GM18870 (cell line): ENCODE measurements at regions not wholly inside any gene's neighbourhood (a gene's known extent, or its start where the extent isn't known, plus 50 kb on each side); places are given as distances from the start of the nearest gene placed in this dataset.
"Not testable (repeated sequence)": the region's sequence is repeated elsewhere in the genome, so short reads cannot be mapped to it uniquely, and the experiment has no call there.

Experiments used
- ATAC-seq: cut with Tn5 transposase; IDR thresholded peaks from one replicate; pipeline ENCODE4 v1.9.1; 2021; ENCODE audit warnings: moderate library complexity; ENCODE audit not compliant: unreplicated experiment

DNA sequence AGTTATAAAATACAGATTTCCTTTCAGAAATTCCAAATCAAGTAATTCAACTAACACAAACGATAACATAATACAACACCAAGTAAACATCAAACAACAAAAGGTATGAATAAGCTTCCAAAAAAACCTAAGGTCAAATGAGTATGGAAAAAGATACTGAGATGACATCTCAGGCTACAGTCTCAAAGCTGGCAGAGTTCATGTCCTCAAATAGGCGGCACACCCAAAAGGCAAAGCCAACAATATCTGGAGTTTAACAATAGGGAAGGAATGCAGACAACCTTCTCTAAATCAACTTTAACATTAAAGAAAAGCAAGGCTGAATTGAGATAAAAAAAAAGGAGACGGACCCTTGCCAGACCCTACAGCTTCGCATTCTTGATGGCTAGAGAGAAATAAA is 346.6 kb downstream of the RSL24D1 start:
- ATAC-seq = no peak

DNA sequence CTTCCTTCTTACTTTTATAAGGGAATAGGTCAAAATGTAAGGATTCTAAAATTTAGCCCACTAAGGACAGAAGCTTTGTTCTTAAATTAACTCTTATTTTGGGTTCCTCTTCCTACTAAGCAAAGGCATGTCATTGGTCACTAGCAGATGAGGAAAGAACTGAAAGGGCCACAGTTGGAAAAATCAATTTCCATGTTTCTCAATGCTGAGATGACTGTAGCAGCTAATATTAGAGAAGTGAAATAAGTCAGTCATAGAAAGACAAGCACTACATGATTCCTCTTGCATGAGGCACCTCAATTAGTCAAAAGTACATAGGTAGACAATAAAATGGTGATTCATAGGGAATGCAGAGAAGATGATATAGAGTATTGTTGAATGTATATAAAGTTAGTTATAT is 353.7 kb downstream of the RSL24D1 start:
- no peak for ATAC-seq

DNA sequence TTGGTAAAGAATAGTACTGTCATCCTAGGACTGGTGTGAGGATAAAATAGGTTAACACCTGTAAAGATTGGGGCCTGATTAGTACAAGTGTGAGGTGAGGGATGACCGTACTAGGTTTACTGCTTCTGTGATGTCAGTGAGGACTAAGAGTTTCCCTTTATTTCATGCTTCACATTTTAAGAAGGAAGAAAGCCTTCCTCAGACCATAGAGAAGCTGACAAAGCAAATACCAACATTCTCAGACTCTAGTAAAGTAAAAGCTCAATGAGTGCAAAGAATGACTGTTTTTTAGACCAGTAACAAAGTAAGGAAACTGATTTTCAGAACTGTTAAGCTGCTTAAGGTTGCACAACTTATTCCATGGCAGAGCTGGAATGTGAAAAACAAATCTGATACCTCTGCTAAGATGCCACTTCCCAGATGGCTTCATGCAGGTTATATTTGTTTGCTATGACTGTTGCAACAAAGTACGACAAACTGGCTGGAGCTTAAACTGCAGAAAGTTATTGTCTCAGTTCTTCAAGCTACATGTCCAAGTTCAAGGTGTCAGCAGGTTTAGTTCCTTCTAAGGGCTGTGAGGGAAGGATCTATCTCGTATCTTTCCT is 354.9 kb downstream of the RSL24D1 start:
- no peak for ATAC-seq

DNA sequence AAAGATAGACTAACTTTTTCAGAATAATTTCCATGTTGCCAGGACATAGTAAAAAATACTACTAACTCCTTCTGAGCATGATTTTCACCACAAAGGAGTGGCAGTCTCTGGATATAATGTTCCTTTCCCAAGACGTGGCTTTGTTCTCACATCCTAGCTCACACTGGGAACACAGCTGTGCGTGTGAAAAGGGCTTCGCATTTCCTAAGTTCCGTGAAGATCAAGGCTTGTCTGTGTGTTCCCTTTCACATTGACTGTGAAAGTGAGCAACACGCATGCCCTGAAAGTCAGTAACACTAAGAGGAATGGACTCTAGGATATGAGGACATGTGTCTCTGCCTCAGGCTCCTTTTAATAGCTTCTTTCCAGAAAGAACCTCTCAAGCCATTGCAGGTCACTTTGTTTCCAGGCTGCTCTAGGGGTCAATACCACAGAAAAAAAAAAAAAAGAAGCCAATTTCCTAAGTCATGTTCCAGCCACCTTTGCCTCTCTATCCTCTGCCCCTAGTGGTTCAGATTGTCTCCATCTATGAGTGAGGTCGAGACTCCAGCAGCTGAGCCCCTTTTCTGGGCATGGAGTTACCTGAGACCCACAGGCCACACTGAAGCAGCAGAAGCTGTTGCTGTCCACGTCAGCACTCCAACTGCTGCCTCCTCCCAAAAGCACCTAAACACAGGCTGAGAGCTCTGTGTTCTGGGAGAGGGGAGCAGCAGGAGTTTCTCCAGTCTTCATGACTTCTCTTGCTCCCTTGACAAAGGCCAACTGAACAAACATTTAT is 355.9 kb downstream of the RSL24D1 start:
- no peak for ATAC-seq

DNA sequence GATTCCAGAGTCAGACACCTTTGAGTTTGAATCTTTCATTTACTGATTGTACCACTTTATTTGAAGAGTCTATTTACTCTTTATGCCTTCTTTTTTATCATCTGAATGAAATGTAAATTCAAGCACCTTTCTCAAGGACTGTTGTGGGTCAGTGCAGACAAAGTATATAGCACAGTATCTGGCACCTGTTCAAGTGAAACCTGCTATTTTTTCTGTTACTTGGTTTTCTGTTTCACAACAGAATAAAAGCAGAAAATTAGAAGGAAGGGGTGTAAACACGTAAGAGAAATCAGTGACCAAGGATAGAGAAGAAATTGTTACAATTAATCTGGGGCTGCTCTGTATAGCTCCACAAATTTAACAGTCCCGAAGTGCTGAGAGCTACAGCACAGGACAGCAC is 357.4 kb downstream of the RSL24D1 start:
- ATAC-seq = no peak

DNA sequence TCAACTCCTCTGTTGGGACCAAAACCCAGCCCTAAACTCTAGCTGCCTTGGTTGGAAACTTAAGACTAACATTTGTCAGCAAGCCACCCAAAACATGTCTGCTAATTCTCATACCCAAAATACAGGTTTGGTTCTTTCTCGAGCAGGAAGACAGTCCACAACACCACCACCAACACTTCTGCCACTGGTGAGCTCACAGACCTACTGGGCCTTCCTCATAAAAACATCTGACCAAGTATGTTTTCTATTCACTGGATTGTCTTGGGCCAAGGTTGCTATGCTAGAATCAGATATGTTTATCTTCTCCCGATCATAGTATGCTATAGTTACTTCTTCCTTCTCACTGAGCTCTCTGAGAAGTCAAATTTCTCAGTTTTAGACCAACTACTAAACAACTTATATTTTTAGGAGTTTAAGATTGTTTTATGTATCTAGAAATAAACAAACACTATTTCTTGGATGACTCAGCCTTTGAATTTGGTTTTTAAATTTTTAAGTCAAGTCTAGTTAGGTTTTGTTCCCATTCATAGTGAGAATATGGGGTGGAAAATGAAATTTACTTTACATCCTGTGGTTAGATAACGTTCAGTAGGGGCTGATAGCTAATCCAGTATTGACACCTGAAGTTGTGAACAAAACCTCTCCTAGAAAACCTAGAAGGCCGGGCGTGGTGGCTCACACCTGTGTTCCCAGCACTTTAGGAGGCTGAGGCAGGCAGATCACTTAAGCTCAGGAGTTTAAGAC is 360.5 kb downstream of the RSL24D1 start:
- peak; percentile 42 for ATAC-seq

DNA sequence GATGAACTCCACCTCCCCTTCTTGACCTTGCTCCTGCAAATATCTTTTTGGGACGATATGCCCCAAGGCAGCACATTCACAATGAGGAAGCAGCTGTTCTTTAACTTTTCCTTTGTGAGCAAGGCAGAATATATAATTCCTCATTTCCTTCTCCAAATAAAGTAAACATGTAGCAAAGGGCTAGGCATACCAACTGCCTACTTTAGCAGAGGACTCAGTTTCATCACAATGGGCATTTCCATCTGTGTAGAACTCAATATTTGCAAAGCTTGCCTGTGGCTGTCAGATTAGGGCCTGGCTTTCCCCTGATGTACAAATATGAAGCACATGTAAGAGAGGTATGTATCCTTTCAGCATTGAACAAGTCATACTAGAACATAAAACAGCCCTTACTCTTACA is 366.9 kb downstream of the RSL24D1 start:
- no peak for ATAC-seq

DNA sequence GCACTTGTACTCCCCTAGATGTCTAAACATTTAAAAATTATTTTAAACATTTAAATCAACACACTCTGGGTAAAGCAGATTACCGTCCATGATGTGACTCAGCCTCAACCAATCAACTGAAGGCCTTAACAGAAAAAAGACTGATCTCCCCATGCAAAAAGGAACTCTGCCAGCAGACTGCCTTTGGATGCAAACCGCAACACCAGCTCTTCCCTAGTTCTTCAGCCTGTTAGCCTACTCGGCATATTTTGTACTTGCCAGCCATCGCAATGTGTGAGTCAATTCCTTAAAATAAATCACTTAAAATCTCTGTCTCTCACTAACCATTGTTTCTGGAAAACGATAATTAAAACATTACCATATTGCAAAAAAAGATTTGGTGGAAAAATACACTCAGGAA is 375.9 kb downstream of the RSL24D1 start:
- no peak for ATAC-seq

DNA sequence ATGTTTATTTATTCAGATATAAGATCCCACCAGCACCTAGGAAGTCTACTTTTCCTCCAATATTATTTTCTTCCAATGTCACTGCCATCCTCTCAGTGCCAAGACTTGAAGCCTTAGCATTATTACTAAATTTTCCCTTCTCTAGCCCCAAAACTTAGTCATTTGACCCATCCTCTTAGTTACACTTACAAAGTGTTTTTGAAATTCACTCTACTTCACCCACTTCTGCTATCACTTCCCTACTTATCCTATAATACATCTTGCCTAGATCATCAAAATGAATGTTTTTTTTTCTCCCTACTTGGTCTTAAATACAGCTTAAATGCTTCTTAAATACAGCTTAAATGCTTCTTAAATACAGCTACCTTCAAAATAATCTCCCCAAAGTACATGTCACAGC is 376.6 kb downstream of the RSL24D1 start:
- ATAC-seq = no peak

DNA sequence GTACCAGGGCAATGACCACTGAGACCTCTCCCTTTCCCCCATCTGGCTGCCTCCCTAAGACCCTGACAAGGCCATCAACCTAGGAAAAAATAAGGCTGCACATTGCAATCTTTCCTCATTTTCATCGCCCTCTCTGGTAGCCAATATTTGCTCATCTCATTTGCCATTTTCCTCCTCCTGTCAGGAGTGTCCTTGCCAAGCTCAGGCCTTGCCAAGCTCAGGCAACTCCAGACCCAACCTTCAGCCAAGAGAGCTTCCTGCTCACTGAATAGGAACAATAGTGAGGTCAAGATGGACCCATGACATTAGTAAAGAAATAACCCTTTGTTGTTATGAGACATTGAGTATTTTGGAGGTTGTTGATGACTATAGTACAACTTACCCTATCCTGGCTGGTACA is 380.3 kb downstream of the RSL24D1 start:
- ATAC-seq = no peak

DNA sequence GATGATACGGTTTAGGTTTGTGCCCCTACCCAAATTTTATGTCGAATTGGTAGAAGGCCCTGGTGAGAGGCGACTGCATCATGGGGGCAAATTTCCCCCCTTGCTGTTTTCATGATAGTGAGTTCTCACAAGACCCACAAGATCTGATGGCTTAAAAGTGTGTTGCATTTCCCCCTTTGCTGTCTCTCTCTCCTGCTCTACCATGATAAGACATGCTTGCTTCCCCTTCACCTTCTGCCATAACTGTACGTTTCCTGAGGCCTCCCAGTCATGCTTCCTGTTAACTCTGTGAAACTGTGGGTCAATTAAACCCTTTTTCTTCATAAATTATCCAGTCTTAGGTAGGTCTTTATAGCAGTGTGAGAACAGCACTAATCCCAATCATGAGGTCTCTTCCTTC is 381.2 kb downstream of the RSL24D1 start:
- no peak for ATAC-seq

DNA sequence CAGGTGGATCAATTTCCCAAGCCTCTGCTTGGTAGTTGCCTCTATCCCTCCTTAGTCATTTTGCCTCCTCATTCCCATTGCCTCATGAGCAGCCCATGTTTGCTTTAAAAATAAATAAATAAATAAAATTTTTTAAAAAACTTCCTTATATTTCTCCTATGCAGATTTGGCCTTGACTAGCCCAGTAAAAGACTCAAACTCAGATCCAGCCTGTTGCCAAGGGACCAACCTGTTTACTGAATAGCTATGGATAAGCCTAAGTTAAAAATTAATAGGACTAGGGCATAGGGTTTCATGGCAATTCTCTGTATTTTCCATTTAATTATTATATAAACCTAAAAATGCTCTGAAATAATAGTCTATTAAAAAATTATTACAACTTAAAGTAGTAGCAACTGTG is 384.4 kb downstream of the RSL24D1 start:
- ATAC-seq = no peak

DNA sequence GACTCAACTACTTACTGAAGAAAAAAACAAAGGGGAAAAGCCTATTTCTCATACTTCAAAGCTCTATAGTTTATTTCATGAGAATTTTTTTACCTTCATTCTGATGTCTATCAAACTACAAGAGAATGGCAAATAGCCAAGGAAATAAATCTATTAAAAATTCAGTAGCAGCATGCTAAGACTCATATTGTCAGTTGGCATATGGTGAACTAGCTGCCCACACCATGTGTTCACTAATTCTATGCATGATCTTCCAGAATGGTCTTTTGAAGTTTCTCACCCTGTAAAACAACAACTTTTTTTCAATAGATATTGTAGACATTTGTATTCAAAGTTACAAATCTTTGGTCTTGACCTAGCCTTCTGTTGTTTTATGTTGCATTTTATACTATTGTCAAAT is 386.2 kb downstream of the RSL24D1 start:
- ATAC-seq = no peak

DNA sequence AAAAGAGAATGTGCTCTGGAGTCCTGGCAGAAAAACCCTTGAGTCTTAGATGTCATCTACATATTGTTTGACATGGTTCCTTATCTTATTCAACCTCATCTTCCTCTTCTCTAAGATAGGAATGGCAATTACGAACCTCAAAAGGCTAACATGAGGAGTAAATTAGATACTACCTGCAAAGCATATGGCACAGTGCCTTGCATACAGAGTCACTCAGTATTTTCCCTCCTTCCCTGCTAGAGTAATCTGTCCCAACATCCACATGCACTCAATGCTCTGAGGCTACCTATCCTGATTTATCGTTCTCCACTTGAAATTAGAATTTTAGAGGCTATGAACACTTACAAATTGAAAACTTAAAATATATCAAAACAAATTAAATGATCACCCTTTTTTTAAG is 386.7 kb downstream of the RSL24D1 start:
- ATAC-seq = no peak

DNA sequence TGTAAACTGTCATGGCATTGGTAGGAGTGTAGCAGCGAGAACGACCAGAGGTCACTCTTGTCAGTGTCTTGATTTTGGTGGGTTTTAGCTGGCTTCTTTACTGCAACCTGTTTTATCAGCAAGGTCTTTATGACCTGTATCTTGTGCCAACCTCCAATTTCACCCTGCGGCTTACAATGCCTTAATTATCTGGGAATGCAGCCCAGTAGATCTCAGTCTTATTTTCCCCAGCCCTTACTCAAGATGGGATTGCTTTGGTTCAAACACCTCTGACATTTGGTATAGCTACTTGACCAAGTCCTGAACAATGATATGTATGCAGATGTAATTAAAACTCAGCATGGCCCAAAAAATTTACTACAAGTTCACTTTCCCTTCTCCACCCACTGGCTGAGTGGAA is 388.4 kb downstream of the RSL24D1 start:
- ATAC-seq = no peak

DNA sequence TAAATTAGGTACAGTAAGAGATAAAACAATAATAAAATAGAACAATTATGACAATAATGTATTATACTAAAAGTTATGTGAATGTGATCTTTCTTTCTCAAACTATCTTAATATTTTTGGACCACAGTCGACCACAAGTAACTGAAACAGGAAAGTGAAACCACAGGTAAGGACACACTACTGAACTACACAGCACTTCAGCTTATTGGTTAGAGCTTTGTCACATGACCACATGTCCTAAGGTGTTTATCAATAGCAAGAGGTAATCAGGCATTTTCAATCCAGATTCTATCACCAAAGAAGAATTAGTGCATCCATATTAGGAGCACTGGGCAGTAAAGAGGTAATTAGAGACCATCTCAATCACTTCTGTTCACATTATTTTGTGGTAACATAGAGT is 392.8 kb downstream of the RSL24D1 start:
- no peak for ATAC-seq

DNA sequence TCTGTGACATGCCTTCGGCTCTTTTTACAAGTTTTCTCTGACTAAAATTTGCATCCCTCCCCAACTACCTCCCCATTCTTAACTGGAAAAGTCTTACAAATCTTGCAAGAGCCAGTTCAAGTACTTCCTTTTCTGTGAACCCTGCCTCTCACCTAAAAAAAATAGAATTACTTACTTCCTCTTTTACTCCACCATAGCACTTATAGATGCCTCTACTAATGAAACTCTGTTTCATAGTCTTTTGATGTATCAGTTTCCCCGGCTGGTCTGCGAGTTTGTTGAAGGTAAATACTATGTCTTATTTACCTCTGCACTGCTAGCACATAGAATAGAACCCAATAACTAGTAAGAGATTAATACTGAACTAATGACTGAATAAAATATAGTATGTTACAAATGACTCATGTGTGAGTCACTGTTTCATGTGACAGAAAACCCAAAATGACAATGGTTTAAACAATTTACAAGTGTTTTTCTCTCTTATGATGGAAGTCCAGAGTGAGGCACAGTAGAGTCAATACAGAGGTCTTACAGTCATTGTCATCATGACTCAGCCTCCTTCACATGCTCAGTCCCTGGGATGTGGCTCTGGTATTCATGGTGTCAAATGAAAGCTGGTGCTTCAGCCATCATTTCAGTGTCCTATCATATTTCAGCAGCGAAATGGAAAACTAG is 393.5 kb downstream of the RSL24D1 start:
- peak; percentile 78 for ATAC-seq

DNA sequence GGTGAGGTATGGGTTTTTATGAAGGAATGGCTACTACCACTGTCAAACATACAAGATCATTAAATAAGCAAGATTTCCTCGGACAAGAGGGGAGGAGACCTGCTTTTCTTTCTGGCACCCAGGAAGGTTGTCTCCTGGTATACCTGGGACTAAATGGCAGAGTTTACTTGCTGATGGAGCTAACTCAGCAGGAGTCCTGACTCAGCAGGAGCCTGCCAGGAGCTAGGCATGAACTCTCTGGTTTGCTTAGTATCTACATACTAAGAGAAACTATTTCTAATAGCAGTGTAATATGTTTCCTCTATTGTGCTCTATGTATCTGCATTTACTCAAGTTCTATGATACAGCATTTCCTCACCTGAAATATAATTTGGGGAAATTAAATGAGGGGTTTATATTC is 404.2 kb downstream of the RSL24D1 start:
- no peak for ATAC-seq

DNA sequence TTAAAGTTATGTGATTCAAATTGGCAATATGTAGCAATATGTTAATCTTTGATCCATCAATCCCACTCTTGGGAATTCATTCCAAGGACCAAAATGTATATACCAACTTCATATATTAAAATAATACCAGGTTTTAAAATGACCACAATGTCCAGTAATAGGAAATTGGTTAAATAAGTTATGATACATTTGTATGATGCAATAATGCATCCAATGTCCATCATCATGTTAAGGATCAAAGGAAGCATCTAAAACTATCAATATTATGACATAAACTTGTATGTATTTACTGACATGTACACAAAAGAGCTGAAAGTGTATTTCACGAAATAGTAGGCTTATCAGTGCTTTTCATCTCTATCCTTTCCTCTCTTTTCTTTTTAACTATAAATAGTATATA is 406.0 kb downstream of the RSL24D1 start:
- ATAC-seq = no peak

DNA sequence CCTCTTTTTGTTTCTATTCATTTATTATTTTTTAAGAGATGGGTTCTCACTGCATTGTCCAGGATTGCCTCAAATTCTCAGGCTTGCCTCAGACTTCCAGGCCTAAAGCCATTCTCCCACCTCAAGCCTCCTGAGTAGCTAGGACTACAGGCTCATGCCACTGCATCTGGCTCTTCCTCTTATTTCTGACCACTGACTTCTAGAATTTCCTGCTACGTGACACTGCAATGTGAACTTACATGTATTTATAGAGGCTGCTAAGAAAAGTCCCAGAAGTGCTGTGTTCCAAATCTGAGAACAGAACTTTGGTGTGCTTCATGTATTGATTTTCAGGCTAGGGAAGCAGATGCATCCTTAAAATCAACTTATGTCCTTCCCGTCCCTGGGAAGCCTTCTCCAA is 407.4 kb downstream of the RSL24D1 start:
- no peak for ATAC-seq

DNA sequence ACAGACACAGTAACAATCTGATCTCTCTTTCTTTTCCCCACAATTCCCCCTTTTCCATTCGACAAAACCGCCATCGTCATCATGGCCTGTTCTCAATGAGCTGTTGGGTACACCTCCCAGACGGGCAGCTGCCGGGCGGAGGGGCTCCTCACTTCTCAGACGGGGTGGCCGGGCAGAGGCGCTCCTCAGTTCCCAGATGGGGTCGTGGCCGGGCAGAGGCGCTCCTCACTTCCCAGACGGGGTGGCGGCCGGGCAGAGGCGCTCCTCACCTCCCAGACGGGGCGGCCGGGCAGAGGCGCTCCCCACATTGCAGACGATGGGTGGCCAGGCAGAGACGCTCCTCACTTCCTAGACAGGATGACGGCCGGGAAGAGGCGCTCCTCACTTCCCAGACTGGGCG is 415.5 kb downstream of the RSL24D1 start:
- ATAC-seq = not testable (repeated sequence)

DNA sequence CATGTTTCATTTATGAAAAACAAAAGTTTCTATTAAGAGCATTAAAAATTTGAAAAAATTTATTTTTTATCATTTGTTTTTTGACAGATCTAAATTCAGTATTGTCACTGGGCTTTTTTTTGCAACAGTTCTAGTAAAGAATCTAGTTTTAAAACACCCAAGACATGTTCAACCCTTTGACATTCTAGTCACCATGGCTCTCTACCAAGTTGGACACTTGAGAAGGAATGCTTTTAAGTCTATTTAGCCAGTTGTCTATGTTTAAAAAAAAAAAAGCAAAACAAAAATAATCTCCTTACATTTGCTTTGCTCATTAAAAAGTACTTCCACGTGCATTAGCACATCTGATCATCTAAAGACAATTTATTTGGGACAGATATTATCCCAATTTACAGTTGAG is 417.5 kb downstream of the RSL24D1 start:
- no peak for ATAC-seq
